Testis (tissue), 2 donors: ENCODE measurements at regions not wholly inside any gene's neighbourhood (a gene's known extent, or its start where the extent isn't known, plus 50 kb on each side); places are given as distances from the start of the nearest gene placed in this dataset.

Source experiments
- DNase-seq: peaks from one replicate; pipeline ENCODE4 v3.0.0-alpha.2; 2019
- H3K27ac ChIP-seq, 2 donors: fragments of 200-600 bp; sonication (generic); one replicate each; pipeline ENCODE4 v1.5.1; 2019
- H3K27me3 ChIP-seq: fragments of 200-600 bp; sonication (generic); one replicate; pipeline ENCODE4 v1.5.1; 2019
- H3K36me3 ChIP-seq: fragments of 200-600 bp; sonication (generic); one replicate; pipeline ENCODE4 v1.5.1; 2017; ENCODE audit warnings: low read depth; ENCODE audit errors: missing control alignments
- H3K4me1 ChIP-seq: fragments of 200-600 bp; sonication (generic); one replicate; pipeline ENCODE4 v1.5.1; 2019
- H3K4me3 ChIP-seq, 2 donors: fragments of 200-600 bp; sonication (generic); one replicate each; pipeline ENCODE4 v1.5.1; 2017 to 2019
- H3K9me3 ChIP-seq: fragments of 200-600 bp; sonication (generic); one replicate; pipeline ENCODE4 v1.5.1; 2017
- CTCF ChIP-seq, 3 experiments: fragments of 450-650 bp in 2 of 3; fragments of 200-600 bp in 1 of 3; sonication (generic) in 1 of 3; IDR thresholded peaks; one replicate each; pipeline ENCODE4 v1.5.1; 2016 to 2019; ENCODE audit warnings: antibody characterized with exemption in 3 of 3, mild to moderate bottlenecking in 2 of 3, moderate library complexity in 1 of 3
- POLR2A ChIP-seq: fragments of 450-650 bp; IDR thresholded peaks from one replicate; pipeline ENCODE4 v1.6.1; 2017; ENCODE audit warnings: antibody characterized with exemption, mild to moderate bottlenecking, moderate library complexity
- WGBS, 2 donors: methylation state at CpG; one replicate each; pipeline ENCODE4 v1.1.5; 2018; 5-methylcytosine and 5-hydroxymethylcytosine counted together
- intact Hi-C: fragments of 100-400 bp; cut with DNase I; formaldehyde crosslinking; loops from one replicate; pipeline ENCODE4 v1.15.1; 2023; ENCODE audit warnings: low total_unique reads

GRCh38 chr3:116566478-116566960 lies 121.2 kb upstream of the LSAMP start:
- H3K36me3 ChIP-seq: no peaks in the 10 kb centered on the region
- H3K4me1 ChIP-seq: no peaks in the 10 kb centered on the region
- intact Hi-C loops: no loop called here
- TF ChIP-seq POLR2A (no peak), CTCF (IDR thresholded peaks at IDR 0.05) (no peak)
- no peak overlapping the region for H3K27ac ChIP-seq
- no peaks in the 10 kb centered on the region for H3K27me3 ChIP-seq
- DNase-seq: no peak
- no peaks in the 10 kb centered on the region for H3K9me3 ChIP-seq
- no peak overlapping the region for H3K4me3 ChIP-seq

- TF ChIP-seq POLR2A (no peak), CTCF (IDR thresholded peaks at IDR 0.05) (no peak)
- Histone ChIP-seq H3K27me3 (no peaks in the 10 kb centered on the region), H3K27ac (no peak overlapping the region), H3K4me3 (no peak overlapping the region), H3K9me3 (no peaks in the 10 kb centered on the region), H3K36me3 (no peaks in the 10 kb centered on the region), H3K4me1 (no peaks in the 10 kb centered on the region)
- intact Hi-C loops: no loop called here
- DNase-seq: no peak
- 58 to 70% methylated on average over 1 of the region's 1 CpG for WGBS, 2 donors
These were observed 124.3 kb upstream of the LSAMP start for GRCh38 chr3:116569611-116570010.

GRCh38 chr3:116579840-116580239 lies 129.7 kb upstream of the TUSC7 start:
- H3K27ac ChIP-seq: no peak overlapping the region
- no peak overlapping the region for H3K4me3 ChIP-seq
- DNase-seq: no peak
- intact Hi-C loops: no loop called here
- TF ChIP-seq POLR2A (no peak), CTCF (IDR thresholded peaks at IDR 0.05) (no peak)
- H3K9me3 ChIP-seq: no peaks in the 10 kb centered on the region
- H3K27me3 ChIP-seq: no peaks in the 10 kb centered on the region
- 17 to 20% methylated on average over 6 of the region's 6 CpGs for whole genome bisulfite sequencing, 2 donors
- no peaks in the 10 kb centered on the region for H3K36me3 ChIP-seq
- H3K4me1 ChIP-seq: no peaks in the 10 kb centered on the region

GRCh38 chr3:116586285-116586944 lies 123.2 kb upstream of the TUSC7 start:
- intact Hi-C loops: no loop called here
- Histone ChIP-seq H3K4me1 (no peaks in the 10 kb centered on the region), H3K36me3 (no peaks in the 10 kb centered on the region), H3K27ac (no peak overlapping the region), H3K4me3 (no peak overlapping the region), H3K9me3 (no peaks in the 10 kb centered on the region), H3K27me3 (no peaks in the 10 kb centered on the region)
- TF ChIP-seq CTCF (IDR thresholded peaks at IDR 0.05) (no peak), POLR2A (no peak)
- DNase-seq: no peak
- 78 to 80% methylated on average over 7 of the region's 7 CpGs for WGBS, 2 donors

- Histone ChIP-seq H3K27ac (no peak overlapping the region), H3K4me1 (no peaks in the 10 kb centered on the region), H3K9me3 (no peaks in the 10 kb centered on the region), H3K27me3 (no peaks in the 10 kb centered on the region), H3K36me3 (no peaks in the 10 kb centered on the region), H3K4me3 (no peak overlapping the region)
- no peak for DNase-seq
- TF ChIP-seq POLR2A (no peak), CTCF (IDR thresholded peaks at IDR 0.05) (no peak)
- WGBS, 2 donors: 44 to 49% methylated on average over 3 of the region's 3 CpGs
- intact Hi-C loops: no loop called here
These were observed 118.3 kb upstream of the TUSC7 start for GRCh38 chr3:116591236-116591635.
